HepG2 (cell line): ENCODE measurements at regions not wholly inside any gene's neighbourhood (a gene's known extent, or its start where the extent isn't known, plus 50 kb on each side); places are given as distances from the start of the nearest gene placed in this dataset.

Experiments used
- ATAC-seq: fragments of 200-7000 bp; cut with Tn5 transposase; 3 replicates; pipeline ENCODE4 v1.9.1; 2020; ENCODE audit warnings: mild to moderate bottlenecking, moderate library complexity
- BruUV-seq: library from RNA; stranded (reverse); fragments of 400-500 nt; replicated peaks from 2 replicates; lab custom pipeline; 2021; lab: Mats Ljungman, UMichigan
- CTCF ChIA-PET: fragments of 300-600 bp; formaldehyde crosslinking; extraction: SDS; loops from one replicate; lab custom pipeline; 2021; ENCODE audit warnings: low total read pairs, inconsistent platforms, low intra/inter-chr PET ratio; lab: Yijun Ruan, JAX
- POLR2A ChIA-PET: fragments of 350-600 bp; sonication (Branson Sonifier 250); formaldehyde crosslinking; loops from one replicate; lab custom pipeline; 2020; ENCODE audit warnings: antibody characterized with exemption, inconsistent platforms; lab: Yijun Ruan, JAX
- DNase-seq: peaks from one replicate; pipeline ENCODE4 v3.0.0-alpha.2; 2015; ENCODE audit warnings: low spot score
- FAIRE-seq: peaks from 3 replicates; lab custom pipeline; 2011; peaks lifted over from hg19 to GRCh38; lab: Jason Lieb, UNC
- H2AFZ ChIP-seq: one replicate; pipeline ENCODE4 v1.6.1; 2011; ENCODE audit warnings: low read length, inconsistent platforms
- H3K27ac ChIP-seq: fragments of 300-600 bp; 3 replicates; pipeline ENCODE4 v1.8.0; 2011; ENCODE audit warnings: mixed run types, mild to moderate bottlenecking, mixed read lengths, low read length, inconsistent platforms; ENCODE audit not compliant: insufficient read depth; ENCODE audit errors: extremely low read length
- H3K27me3 ChIP-seq, 2 experiments: fragments of 200-600 bp in 1 of 2; 2 replicates in 1 of 2; 3 replicates in 1 of 2; pipeline versions ENCODE4 v1.6.0 to v1.8.0; 2011; ENCODE audit warnings: low read length in 2 of 2, mild to moderate bottlenecking in 2 of 2, moderate library complexity in 2 of 2, inconsistent platforms in 1 of 2; ENCODE audit not compliant: insufficient read depth in 2 of 2, control insufficient read depth in 1 of 2
- H3K36me3 ChIP-seq, 2 experiments: fragments of 200-600 bp in 1 of 2; replicated peaks in 1 of 2; 2 replicates in 1 of 2; 3 replicates in 1 of 2; pipeline versions ENCODE4 v1.5.1 to v1.8.0; 2011; ENCODE audit warnings: low read length in 2 of 2, inconsistent platforms in 1 of 2; ENCODE audit not compliant: insufficient read depth in 2 of 2, control insufficient read depth in 1 of 2
- H3K4me1 ChIP-seq: 2 replicates; pipeline ENCODE4 v1.5.1; 2012; ENCODE audit warnings: low read length, inconsistent platforms; ENCODE audit not compliant: insufficient read depth
- H3K4me2 ChIP-seq: 2 replicates; pipeline ENCODE4 v1.6.0; 2011; ENCODE audit warnings: low read depth, low read length, inconsistent platforms
- H3K4me3 ChIP-seq, 3 experiments: fragments of 200-600 bp in 1 of 3; sonication (generic), shearing (Covaris generic) in 1 of 3; replicated peaks in 1 of 3; 2 replicates each; pipeline ENCODE4 v1.5.1; 2011 to 2016; ENCODE audit warnings: low read length in 3 of 3, inconsistent platforms in 2 of 3, low read depth in 2 of 3, mild to moderate bottlenecking in 2 of 3, control low read depth in 1 of 3, mixed read lengths in 1 of 3; ENCODE audit not compliant: insufficient read depth in 1 of 3
- H3K79me2 ChIP-seq: one replicate; pipeline ENCODE4 v1.6.1; 2011; ENCODE audit warnings: low read length, inconsistent platforms; ENCODE audit not compliant: insufficient read depth
- H3K9ac ChIP-seq: 2 replicates; pipeline ENCODE4 v1.6.0; 2011; ENCODE audit warnings: mild to moderate bottlenecking, low read depth, low read length, inconsistent platforms; ENCODE audit not compliant: insufficient read depth
- H3K9me3 ChIP-seq: 2 replicates; pipeline ENCODE4 v1.5.1; 2012; ENCODE audit warnings: mild to moderate bottlenecking, low read length
- H4K20me1 ChIP-seq: 2 replicates; pipeline ENCODE4 v1.6.0; 2011; ENCODE audit warnings: inconsistent platforms, mild to moderate bottlenecking, low read length, moderate library complexity; ENCODE audit not compliant: insufficient read depth
- BCL6 ChIP-seq: IDR thresholded peaks from 2 replicates; pipeline ENCODE4 v1.6.1; 2016; ENCODE audit warnings: missing genetic modification reagents, missing compliant biosample characterization
- BHLHE40 ChIP-seq: IDR thresholded peaks from 2 replicates; pipeline ENCODE4 v1.6.1; 2011; ENCODE audit warnings: low read length, improper control_type of control experiment
- ERF ChIP-seq: IDR thresholded peaks from 2 replicates; pipeline ENCODE4 v1.6.1; 2018; ENCODE audit warnings: missing biosample characterization, missing genetic modification reagents
- GMEB1 ChIP-seq: sonication (generic); formaldehyde crosslinking; IDR thresholded peaks from 2 replicates; pipeline ENCODE4 v1.5.1; 2020; ENCODE audit warnings: missing genetic modification reagents, mild to moderate bottlenecking, borderline replicate concordance
- GZF1 ChIP-seq: sonication (generic); formaldehyde crosslinking; IDR thresholded peaks from 2 replicates; pipeline ENCODE4 v1.5.1; 2020; ENCODE audit warnings: mild to moderate bottlenecking, missing genetic modification reagents
- IKZF4 ChIP-seq: sonication (generic); formaldehyde crosslinking; IDR thresholded peaks from 2 replicates; pipeline ENCODE4 v1.5.1; 2020; ENCODE audit warnings: borderline replicate concordance, mild to moderate bottlenecking, low read depth, missing genetic modification reagents; ENCODE audit errors: not compliant biosample characterization
- KAT8 ChIP-seq: IDR thresholded peaks from 2 replicates; pipeline ENCODE4 v1.6.1; 2016; ENCODE audit warnings: missing genetic modification reagents, missing compliant biosample characterization
- KDM2A ChIP-seq: sonication (generic); formaldehyde crosslinking; IDR thresholded peaks from 2 replicates; pipeline ENCODE4 v1.4.0; 2020; ENCODE audit warnings: low read depth, missing genetic modification reagents, borderline replicate concordance
- KIAA2018 ChIP-seq: sonication (generic); formaldehyde crosslinking; IDR thresholded peaks from 2 replicates; pipeline ENCODE4 v1.5.0; 2020; ENCODE audit warnings: mild to moderate bottlenecking, missing genetic modification reagents, borderline replicate concordance
- KLF9 ChIP-seq: IDR thresholded peaks from 2 replicates; pipeline ENCODE4 v1.6.1; 2016; ENCODE audit warnings: low read depth
- MAX ChIP-seq: IDR thresholded peaks from 2 replicates; pipeline ENCODE4 v1.6.1; 2012; ENCODE audit warnings: inconsistent platforms
- NR2C2 ChIP-seq: sonication (generic); formaldehyde crosslinking; IDR thresholded peaks from 2 replicates; pipeline ENCODE4 v1.4.0; 2020; ENCODE audit warnings: missing genetic modification reagents, mild to moderate bottlenecking, moderate library complexity, borderline replicate concordance
- THAP11 ChIP-seq: IDR thresholded peaks from 2 replicates; pipeline ENCODE4 v1.6.1; 2016; ENCODE audit warnings: missing biosample characterization, missing genetic modification reagents
- ZNF33B ChIP-seq: sonication (generic); formaldehyde crosslinking; IDR thresholded peaks from 2 replicates; pipeline ENCODE4 v1.5.1; 2020; ENCODE audit warnings: mild to moderate bottlenecking, missing genetic modification reagents
- ZNF674 ChIP-seq: sonication (generic); formaldehyde crosslinking; IDR thresholded peaks from 2 replicates; pipeline ENCODE4 v1.5.0; 2020; ENCODE audit warnings: low read depth, mild to moderate bottlenecking, missing genetic modification reagents
- WGBS: methylation state at CpG from one replicate; pipeline ENCODE4 v1.1.6; 2017; ENCODE audit warnings: low lambda C conversion rate; 5-methylcytosine and 5-hydroxymethylcytosine counted together
- in situ Hi-C: cut with HindIII; loops from 2 replicates; pipeline ENCODE4 v1.10.0; 2017; ENCODE audit warnings: low pct_unique_long_range_greater_than_20kb; ENCODE audit not compliant: extremely low pct_ligation_motif_present
- intact Hi-C: fragments of 100-400 bp; cut with micrococcal nuclease; formaldehyde crosslinking; loops from one replicate; pipeline ENCODE4 v1.10.0; 2022; ENCODE audit not compliant: unreplicated experiment

- H3K27ac ChIP-seq = no peak overlapping the region
- H2AFZ ChIP-seq = no peak overlapping the region
- WGBS = 3% methylated on average over 1 of the region's 1 CpG
- no peaks in the 10 kb centered on the region for H3K36me3 ChIP-seq
- H3K4me2 ChIP-seq = no peak overlapping the region
- no peaks in the 10 kb centered on the region for H3K27me3 ChIP-seq
- no peak overlapping the region for H3K9ac ChIP-seq
- no peaks in the 10 kb centered on the region for H3K79me2 ChIP-seq
- intact Hi-C loops = no loop called here
- CTCF ChIA-PET = no interaction called here
- no peaks in the 10 kb centered on the region for H3K4me1 ChIP-seq
- no TSS peak for BruUV-seq
- in situ Hi-C loops = no loop called here
- no peaks in the 10 kb centered on the region for H4K20me1 ChIP-seq
- no peaks in the 10 kb centered on the region for H3K9me3 ChIP-seq
- FAIRE-seq (no peak), ATAC-seq (no peak), DNase-seq (no peak)
- POLR2A ChIA-PET = no interaction called here
- H3K4me3 ChIP-seq = no peak overlapping the region
- TF ChIP-seq ERF (CRISPR knock-in tag) = no peak
- TF ChIP-seq KAT8 (CRISPR knock-in tag) = no peak
- no peak for TF ChIP-seq GMEB1 (CRISPR knock-in tag)
- no peak for TF ChIP-seq MAX
- no peak for TF ChIP-seq THAP11 (CRISPR knock-in tag)
- TF ChIP-seq BHLHE40 = no peak
- no peak for TF ChIP-seq NR2C2 (CRISPR knock-in tag)
- no peak for TF ChIP-seq IKZF4
- TF ChIP-seq GZF1 (CRISPR knock-in tag) = no peak
- no peak for TF ChIP-seq KDM2A (CRISPR knock-in tag)
- TF ChIP-seq ZNF33B (CRISPR knock-in tag) = no peak
- TF ChIP-seq KLF9 (CRISPR knock-in tag) = no peak
- no peak for TF ChIP-seq ZNF674 (CRISPR knock-in tag)
- TF ChIP-seq KIAA2018 = no peak
- TF ChIP-seq BCL6 (CRISPR knock-in tag) = no peak
Measured at GRCh38 chr2:160721089-160722040, 227.8 kb upstream of the RBMS1 start.
